H1 (cell line): ENCODE measurements at regions not wholly inside any gene's neighbourhood (a gene's known extent, or its start where the extent isn't known, plus 50 kb on each side); places are given as distances from the start of the nearest gene placed in this dataset.

Source experiments
- BACH1 ChIP-seq: IDR thresholded peaks from 2 replicates; pipeline ENCODE4 v1.6.1; 2012; ENCODE audit warnings: low read length, improper control_type of control experiment
- POLR2A ChIP-seq, 2 experiments: IDR thresholded peaks; 1 replicate in 1 of 2; 2 replicates in 1 of 2; pipeline ENCODE4 v1.6.1; 2011; ENCODE audit warnings: low read depth in 2 of 2, low read length in 2 of 2, mild to moderate bottlenecking in 2 of 2; ENCODE audit errors: control extremely low read depth in 1 of 2

GRCh38 chr3:45302470-45302869 is 76.4 kb upstream of the TMEM158 start (continued):
- no peak for TF ChIP-seq POLR2A (IDR thresholded peaks at IDR 0.05; ENCODE audit: control extremely low read depth in 1 of 2, low read depth in 2 of 2, low read length in 2 of 2)
- TF ChIP-seq BACH1, result no peak
- TF ChIP-seq, all 59 proteins: peak for 0
